NCI-H1048 (cell line): ENCODE measurements at regions not wholly inside any gene's neighbourhood (a gene's known extent, or its start where the extent isn't known, plus 50 kb on each side); places are given as distances from the start of the nearest gene placed in this dataset.

Source experiments
- DNase-seq: peaks from one replicate; lab custom pipeline; 2025; lab: John Stamatoyannopoulos, UW

- no peak for DNase-seq
These were observed 261.0 kb upstream of the CDH6 start for GRCh38 chr5:30932273-30933017.

DNA sequence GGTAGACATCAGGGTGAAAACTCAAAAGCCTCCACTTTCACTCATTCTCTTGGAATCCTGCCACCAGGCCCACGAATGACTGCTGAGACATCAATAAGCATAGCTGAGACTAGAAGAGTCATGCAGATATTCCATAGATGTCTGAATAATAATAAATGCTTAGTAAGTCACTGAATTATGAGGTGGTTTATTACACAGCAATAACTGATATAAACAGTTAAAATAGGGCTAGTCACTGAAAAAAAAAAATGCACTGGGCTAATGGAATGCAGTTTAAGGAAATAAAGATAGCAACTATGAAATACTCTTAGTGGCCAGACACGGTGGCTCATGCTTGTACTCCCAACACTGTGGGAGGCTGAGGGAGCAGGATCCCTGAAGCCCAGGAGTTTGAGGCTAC lies 262.8 kb upstream of the CDH6 start:
- DNase-seq: no peak

DNA sequence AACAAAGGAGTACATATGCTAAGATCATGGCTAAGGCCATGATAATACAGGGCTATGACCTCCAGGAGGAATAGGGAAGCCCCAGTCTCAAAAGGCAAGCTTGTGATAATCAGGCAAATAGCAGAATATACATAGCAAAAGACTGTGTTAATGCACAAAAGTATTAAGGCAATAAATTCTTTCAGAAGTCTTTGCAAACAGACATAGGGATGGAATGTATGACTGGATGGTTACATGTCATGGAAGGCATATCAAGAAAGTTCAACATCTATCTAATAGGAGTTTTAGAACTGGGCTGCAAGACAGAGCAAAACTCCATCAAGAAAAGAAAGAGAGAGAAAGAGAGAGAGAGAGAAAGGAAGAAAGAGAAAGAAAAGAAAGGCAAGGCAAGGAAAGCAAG lies 264.5 kb upstream of the CDH6 start:
- no peak for DNase-seq

GRCh38 chr5:30926218-30926617 lies 267.3 kb upstream of the CDH6 start:
- no peak for DNase-seq

- DNase-seq: no peak
These were observed 272.1 kb upstream of the CDH6 start for GRCh38 chr5:30921388-30921787.

DNA sequence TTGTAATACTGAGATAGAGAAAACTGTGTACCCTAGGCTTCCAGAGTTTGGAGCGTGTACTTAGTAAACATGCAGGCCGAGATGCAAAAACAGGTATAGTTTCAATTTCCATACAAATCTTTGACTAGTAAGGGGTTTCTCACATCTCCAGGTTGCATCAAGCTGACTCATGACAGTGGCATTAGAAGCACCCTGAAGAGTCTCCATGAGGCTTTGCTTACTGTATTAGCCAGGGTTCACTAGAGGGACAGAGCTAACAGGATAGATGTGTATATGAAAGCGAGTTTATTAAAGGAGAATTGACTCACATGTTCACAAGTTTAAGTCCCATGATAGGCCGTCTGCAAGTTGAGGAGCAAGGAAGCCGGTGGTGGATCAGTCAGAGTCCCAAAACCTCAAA lies 275.3 kb upstream of the CDH6 start:
- DNase-seq: no peak

- no peak for DNase-seq
These were observed 285.1 kb upstream of the CDH6 start for GRCh38 chr5:30908356-30908755.

DNA sequence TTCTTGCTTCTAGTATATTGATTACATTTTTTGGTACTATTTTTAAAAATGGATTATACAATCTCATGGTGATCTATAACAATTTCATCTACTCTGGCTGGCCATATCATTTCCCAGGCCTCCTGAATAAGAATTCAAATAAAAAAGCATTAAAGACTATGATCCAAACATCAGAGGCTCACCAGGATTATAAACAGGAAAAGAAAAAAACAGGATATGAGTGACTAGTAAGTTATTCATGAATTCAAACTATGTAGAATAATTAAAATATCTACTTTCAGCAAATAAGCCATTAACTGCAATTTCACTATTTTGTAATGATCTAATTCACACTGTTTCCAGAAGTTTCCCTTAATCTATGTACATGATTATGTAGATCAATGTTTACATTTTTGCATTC lies 293.1 kb upstream of the CDH6 start:
- DNase-seq: no peak

DNA sequence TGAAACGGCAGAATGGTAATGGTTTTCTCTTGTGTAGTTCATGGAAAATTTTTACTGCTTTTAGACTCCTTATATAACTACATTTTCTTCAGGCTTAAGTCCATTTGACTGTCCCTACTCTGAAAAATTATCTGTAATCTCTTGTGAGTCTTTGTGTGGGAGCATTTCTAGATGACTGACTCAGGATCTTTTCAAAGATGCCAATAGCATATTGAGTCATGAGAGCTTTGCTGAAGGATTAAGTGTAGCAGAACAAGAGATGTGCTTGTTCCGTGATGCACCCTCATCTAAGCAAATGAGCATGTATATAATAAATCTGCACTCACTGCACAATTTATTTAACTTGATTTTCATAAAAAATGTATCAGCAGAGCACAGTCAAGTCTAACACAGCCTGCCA lies 298.7 kb upstream of the CDH6 start:
- no peak for DNase-seq

- no peak for DNase-seq
These were observed 301.8 kb upstream of the CDH6 start for GRCh38 chr5:30891660-30892059.

GRCh38 chr5:30890377-30890776 lies 303.1 kb upstream of the CDH6 start:
- no peak for DNase-seq

DNA sequence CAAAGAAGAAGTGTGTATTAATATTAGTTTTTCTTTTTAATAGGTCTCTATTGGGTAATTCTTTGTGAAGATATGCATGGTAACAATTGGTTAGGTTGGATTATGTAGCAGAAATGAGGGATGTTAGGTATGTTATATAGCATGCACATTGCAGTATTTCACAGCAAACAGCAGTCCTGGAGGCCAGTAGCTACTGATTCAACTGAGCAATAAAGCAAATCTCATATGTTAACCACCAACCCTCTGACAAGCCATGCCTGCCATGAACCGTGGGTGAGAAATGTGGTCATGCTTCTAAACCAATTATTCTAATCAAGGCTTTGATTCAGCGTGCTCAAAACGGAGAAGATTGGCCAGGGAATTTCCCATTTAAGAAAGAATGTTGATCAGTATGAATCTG lies 313.0 kb upstream of the CDH6 start:
- no peak for DNase-seq

GRCh38 chr5:30879887-30880286 lies 313.6 kb upstream of the CDH6 start:
- no peak for DNase-seq

DNA sequence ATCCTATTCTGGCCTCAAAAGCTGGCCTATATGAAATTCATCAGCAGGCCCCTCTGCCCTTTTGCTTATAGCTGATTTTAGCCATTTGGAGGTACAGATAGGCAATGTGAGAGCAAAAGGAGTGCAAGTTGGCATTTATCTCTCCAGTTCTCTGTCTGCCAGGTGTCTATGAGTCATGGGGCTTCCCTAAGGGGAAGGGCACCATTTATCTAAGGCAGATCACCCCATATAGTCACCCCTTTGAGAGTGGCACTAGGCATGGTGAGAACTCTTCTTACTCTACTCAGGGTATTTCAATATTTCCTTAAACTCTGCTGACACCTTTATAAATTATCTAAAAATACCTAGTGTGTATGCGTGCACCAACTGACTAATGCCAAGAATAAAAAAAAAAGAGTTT lies 314.7 kb upstream of the CDH6 start:
- DNase-seq: no peak

- DNase-seq: no peak
These were observed 315.2 kb upstream of the CDH6 start for GRCh38 chr5:30878296-30878695.

- no peak for DNase-seq
These were observed 319.0 kb upstream of the CDH6 start for GRCh38 chr5:30874241-30875034.

DNA sequence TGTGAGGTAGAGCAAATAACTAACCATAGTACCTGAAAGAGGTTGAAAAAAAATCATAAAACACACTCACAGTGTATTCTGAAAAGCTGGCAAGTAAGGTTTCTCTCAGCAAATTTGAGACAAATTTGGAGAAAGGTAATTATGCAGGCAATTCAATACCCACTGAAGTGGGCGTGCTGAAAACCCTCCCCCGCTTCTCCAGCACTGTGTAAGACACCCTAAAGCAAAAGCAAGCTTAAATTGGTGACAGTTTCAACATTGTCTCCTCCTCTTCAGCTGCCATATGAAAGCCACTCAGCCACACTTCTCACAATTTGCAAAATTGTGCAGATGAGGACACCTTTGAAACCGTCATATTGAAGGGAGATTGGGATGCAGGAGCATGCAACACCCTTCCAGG lies 322.3 kb upstream of the CDH6 start:
- no peak for DNase-seq

- DNase-seq: no peak
These were observed 325.8 kb upstream of the CDH6 start for GRCh38 chr5:30867711-30868110.

- no peak for DNase-seq
These were observed 327.3 kb upstream of the CDH6 start for GRCh38 chr5:30866142-30866541.

- DNase-seq: no peak
These were observed 337.2 kb upstream of the CDH6 start for GRCh38 chr5:30856242-30856641.

DNA sequence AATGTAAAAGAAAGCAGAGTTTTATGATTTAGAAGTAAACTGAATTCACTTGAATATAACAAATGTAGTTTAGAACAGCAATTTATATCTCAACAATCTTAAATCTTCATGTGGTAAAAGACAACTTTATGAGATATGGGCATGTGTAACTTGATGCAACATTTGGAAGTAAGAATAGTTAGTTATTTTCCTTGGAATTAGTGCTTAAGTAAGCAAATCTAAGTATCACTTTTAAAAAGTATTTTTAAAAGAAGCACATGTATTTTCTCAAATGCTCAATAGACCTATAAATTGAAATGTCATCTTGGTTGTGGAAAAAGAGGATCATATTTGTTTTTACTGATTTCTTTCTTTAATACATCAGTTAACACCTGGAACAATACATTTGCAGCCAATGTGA lies 340.3 kb upstream of the CDH6 start:
- no peak for DNase-seq

GRCh38 chr5:30850866-30851265 lies 342.6 kb upstream of the CDH6 start:
- no peak for DNase-seq

DNA sequence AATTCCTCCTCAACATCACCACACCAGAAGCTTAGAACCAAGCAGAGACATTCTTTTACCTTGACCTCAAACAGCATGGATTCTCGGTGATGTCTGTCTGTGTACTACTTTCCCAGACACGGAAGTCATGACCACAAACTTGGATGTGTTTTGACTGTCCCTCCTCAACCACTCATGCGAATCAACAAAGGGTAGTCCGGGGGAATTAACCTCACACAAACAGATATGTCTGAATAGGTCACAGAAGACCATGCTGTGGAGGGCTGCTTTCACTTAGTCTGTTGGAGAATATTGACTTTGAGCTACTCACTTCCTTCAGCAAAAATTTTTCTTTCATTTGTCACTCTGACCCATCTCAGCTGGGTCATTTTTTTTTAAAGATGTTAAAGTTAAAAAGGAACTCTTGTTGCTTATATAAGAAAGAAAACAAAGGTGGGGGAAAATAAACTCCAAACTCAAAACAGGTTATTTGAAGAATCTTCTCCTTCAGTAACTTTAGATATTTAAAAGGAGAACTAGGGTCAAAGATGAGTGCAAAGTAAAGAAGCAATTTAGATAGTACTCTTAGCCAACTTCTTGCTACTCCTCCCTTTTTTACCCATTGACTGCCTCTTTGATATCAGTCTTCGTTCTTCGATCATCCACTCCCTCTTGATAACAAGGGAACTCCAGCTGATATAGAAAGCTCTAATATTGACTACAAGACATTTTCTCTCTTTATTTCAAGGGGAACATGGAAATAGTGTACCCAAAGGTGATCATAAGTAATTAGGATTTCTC lies 343.4 kb upstream of the CDH6 start:
- no peak for DNase-seq
